Ovary (tissue), 3 donors: ENCODE measurements at regions not wholly inside any gene's neighbourhood (a gene's known extent, or its start where the extent isn't known, plus 50 kb on each side); places are given as distances from the start of the nearest gene placed in this dataset.

Experiments
- EP300 ChIP-seq: sonication (generic); formaldehyde crosslinking; IDR thresholded peaks from one replicate; pipeline ENCODE4 v1.6.1; 2017; ENCODE audit warnings: antibody characterized with exemption
- POLR2A ChIP-seq: fragments of 450-650 bp; IDR thresholded peaks from one replicate; pipeline ENCODE4 v1.6.1; 2017; ENCODE audit warnings: antibody characterized with exemption, mild to moderate bottlenecking, moderate library complexity
- TF ChIP-seq, protein P1 (sequence below), 3 donors: fragments of 450-650 bp in 2 of 3; fragments of 200-600 bp in 1 of 3; IDR thresholded peaks; one replicate each; pipeline versions ENCODE4 v1.5.1 to v1.8.0; 2016 to 2022; ENCODE audit warnings: antibody characterized with exemption in 3 of 3, mild to moderate bottlenecking in 1 of 3
- donor health status: DM: no; HTN: no; CAD: no.

DNA sequence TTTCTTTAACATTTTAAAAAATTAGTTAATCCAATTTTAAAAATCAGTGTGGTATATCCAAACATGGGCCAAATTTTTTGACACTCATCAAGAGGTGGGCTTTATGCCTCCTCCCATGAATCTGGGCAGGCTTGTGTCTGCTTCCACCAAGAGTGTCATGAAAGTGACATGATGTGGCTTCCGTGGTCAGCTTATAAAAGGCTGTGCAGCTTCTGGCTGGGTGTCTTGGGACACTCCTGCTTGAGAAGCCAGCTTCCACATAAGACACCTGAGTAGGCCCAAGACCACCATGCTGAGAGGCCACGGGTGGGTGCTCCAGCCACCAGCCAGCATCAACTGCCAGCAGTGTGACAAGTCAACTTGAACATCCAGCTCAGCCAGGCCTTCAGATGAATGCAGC lies 74.3 kb upstream of the RUNX3 start:
- TF ChIP-seq, protein P1, sequence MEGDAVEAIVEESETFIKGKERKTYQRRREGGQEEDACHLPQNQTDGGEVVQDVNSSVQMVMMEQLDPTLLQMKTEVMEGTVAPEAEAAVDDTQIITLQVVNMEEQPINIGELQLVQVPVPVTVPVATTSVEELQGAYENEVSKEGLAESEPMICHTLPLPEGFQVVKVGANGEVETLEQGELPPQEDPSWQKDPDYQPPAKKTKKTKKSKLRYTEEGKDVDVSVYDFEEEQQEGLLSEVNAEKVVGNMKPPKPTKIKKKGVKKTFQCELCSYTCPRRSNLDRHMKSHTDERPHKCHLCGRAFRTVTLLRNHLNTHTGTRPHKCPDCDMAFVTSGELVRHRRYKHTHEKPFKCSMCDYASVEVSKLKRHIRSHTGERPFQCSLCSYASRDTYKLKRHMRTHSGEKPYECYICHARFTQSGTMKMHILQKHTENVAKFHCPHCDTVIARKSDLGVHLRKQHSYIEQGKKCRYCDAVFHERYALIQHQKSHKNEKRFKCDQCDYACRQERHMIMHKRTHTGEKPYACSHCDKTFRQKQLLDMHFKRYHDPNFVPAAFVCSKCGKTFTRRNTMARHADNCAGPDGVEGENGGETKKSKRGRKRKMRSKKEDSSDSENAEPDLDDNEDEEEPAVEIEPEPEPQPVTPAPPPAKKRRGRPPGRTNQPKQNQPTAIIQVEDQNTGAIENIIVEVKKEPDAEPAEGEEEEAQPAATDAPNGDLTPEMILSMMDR (IDR thresholded peaks at IDR 0.05), result no peak
- TF ChIP-seq EP300 (no peak), POLR2A (no peak)
